ENCODE measurements at regions not wholly inside any gene's neighbourhood (a gene's known extent, or its start where the extent isn't known, plus 50 kb on each side); places are given as distances from the start of the nearest gene placed in this dataset.

DNA sequence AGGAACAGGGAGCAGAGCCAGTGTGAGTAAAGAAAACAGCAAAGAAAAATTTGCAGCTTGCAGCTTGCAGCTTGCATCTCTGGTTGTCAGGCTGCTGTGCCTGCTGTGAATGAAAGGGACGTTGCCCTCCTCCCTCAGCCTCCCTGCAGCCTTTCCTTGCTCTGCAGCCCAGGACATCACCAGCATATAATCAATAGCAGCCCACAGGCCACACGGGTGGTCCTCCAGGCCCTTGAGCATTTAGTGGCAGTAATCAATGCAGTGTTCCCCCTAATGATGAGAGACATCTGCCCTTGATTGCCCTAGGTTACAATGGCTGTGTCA, 122.2 kb upstream of the TACR1 start:
- TF ChIP-seq, protein P1, sequence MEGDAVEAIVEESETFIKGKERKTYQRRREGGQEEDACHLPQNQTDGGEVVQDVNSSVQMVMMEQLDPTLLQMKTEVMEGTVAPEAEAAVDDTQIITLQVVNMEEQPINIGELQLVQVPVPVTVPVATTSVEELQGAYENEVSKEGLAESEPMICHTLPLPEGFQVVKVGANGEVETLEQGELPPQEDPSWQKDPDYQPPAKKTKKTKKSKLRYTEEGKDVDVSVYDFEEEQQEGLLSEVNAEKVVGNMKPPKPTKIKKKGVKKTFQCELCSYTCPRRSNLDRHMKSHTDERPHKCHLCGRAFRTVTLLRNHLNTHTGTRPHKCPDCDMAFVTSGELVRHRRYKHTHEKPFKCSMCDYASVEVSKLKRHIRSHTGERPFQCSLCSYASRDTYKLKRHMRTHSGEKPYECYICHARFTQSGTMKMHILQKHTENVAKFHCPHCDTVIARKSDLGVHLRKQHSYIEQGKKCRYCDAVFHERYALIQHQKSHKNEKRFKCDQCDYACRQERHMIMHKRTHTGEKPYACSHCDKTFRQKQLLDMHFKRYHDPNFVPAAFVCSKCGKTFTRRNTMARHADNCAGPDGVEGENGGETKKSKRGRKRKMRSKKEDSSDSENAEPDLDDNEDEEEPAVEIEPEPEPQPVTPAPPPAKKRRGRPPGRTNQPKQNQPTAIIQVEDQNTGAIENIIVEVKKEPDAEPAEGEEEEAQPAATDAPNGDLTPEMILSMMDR (IDR thresholded peaks at IDR 0.05): no peak
- TF ChIP-seq POLR2AphosphoS5 (IDR thresholded peaks at IDR 0.05): no peak
- TF ChIP-seq POLR2A (IDR thresholded peaks at IDR 0.05): no peak

Measured in breast epithelium (tissue), 3 donors.